Type B pancreatic cell (in vitro differentiated cells): ENCODE measurements at regions not wholly inside any gene's neighbourhood (a gene's known extent, or its start where the extent isn't known, plus 50 kb on each side); places are given as distances from the start of the nearest gene placed in this dataset.

Source experiments
- DNase-seq: peaks from one replicate; pipeline ENCODE4 v3.0.0; 2021; ENCODE audit warnings: mixed read lengths; ENCODE audit not compliant: unreplicated experiment; ENCODE audit errors: extremely low spot score
- H3K27ac Mint-ChIP-seq: 2 replicates; pipeline ENCODE4 v1.8.0; 2021; ENCODE audit warnings: mild to moderate bottlenecking, mixed read lengths
- H3K27me3 Mint-ChIP-seq: 2 replicates; pipeline ENCODE4 v1.8.0; 2021; ENCODE audit warnings: mixed read lengths
- H3K36me3 Mint-ChIP-seq: 2 replicates; pipeline ENCODE4 v1.8.0; 2021; ENCODE audit warnings: mixed read lengths
- H3K4me1 Mint-ChIP-seq: one replicate; pipeline ENCODE4 v1.8.0; 2021; ENCODE audit warnings: mixed read lengths; ENCODE audit not compliant: unreplicated experiment
- H3K4me3 Mint-ChIP-seq: 2 replicates; pipeline ENCODE4 v1.8.0; 2021; ENCODE audit warnings: mild to moderate bottlenecking, mixed read lengths
- H3K9me3 Mint-ChIP-seq: 2 replicates; pipeline ENCODE4 v1.8.0; 2021; ENCODE audit warnings: mixed read lengths
- TF ChIP-seq, protein P1 (sequence below): fragments of 200-600 bp; sonication (generic); conservative IDR thresholded peaks from 2 replicates; pipeline ENCODE4 v1.5.0; 2021; ENCODE audit warnings: antibody characterized with exemption, mild to moderate bottlenecking

DNA sequence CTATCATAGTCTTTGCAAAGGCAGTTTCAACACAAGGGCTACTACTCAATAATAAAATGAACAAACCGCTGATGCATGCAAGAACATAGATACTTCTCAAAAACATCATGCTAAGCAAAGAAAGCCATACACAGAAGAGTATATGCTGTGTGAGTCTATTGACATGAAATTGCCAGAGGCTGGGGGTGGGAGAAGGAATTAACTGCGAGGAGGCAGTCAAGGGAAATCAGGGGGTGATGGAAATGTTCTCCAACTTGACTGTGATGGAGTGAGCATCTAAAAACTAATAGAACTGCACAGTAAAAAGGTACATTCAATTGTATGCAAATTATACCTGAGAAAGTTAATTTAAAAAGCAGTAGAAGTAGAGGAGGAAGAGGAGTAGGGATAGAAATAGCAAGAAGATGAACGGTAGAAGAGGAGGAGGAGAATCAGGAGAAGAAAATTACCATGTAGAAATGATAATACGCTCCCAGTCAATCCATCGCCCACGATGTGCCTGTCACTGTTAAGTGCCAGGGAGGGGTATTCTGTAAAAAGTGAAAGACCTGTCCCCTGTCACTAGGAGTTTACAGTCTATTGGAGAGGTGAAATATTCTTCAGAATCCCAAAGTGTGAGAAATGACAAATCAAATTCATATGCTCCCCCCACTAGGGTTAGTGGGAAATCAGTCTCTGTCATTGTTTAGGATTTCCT, 90.3 kb downstream of the B3GNT2 start:
- Mint-ChIP-seq H3K4me3 (no peak overlapping the region), H3K27ac (no peak overlapping the region), H3K4me1 (peaks cover 10% of the 10 kb centered on the region), H3K9me3 (peaks cover 7% of the 10 kb centered on the region), H3K27me3 (no peaks in the 10 kb centered on the region), H3K36me3 (no peaks in the 10 kb centered on the region)
- TF ChIP-seq, protein P1, sequence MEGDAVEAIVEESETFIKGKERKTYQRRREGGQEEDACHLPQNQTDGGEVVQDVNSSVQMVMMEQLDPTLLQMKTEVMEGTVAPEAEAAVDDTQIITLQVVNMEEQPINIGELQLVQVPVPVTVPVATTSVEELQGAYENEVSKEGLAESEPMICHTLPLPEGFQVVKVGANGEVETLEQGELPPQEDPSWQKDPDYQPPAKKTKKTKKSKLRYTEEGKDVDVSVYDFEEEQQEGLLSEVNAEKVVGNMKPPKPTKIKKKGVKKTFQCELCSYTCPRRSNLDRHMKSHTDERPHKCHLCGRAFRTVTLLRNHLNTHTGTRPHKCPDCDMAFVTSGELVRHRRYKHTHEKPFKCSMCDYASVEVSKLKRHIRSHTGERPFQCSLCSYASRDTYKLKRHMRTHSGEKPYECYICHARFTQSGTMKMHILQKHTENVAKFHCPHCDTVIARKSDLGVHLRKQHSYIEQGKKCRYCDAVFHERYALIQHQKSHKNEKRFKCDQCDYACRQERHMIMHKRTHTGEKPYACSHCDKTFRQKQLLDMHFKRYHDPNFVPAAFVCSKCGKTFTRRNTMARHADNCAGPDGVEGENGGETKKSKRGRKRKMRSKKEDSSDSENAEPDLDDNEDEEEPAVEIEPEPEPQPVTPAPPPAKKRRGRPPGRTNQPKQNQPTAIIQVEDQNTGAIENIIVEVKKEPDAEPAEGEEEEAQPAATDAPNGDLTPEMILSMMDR: no peak
- DNase-seq: no peak

DNA sequence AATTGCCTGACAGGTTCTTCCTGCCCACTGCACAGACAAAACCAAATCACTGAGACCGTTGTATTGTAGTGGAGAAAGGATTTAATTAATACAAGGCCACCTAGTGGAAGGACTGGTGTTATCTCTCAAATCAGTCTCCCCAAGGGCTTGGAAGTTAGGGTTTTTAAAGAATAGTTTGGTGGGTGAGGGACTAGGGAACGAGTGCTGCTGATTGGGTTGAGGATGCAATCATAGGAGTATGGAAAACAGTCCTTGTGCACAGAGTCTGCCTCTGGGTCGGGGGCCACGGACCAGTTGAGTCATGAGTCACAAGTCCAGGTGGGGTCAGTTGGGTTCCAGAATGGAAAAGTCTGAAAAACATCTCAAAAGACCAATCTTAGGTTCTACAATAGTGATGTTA, 89.1 kb downstream of the B3GNT2 start:
- Mint-ChIP-seq H3K9me3 (peaks cover 7% of the 10 kb centered on the region), H3K27ac (no peak overlapping the region), H3K27me3 (no peaks in the 10 kb centered on the region), H3K4me1 (peaks cover 10% of the 10 kb centered on the region), H3K4me3 (no peak overlapping the region), H3K36me3 (no peaks in the 10 kb centered on the region)
- TF ChIP-seq, protein P1: no peak
- no peak for DNase-seq

DNA sequence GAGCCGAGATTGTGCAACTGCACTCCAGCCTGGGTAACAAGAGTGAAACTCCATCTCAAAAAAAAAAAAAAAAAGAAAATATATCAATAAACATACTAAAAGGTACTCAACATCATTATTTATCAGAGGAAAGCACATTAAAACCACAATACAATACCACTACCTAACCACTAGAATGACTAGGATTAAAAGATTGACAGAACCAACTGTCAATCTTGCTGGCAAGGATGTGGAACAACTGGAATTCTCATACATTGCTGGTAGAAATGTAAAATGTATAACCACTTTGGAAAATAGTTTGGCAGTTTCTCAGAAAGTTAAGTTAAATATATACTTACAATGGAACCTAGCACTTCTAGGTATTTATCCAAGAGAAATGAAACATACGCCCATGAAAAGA, 88.6 kb downstream of the B3GNT2 start:
- DNase-seq: no peak
- TF ChIP-seq, protein P1: no peak
- H3K9me3 Mint-ChIP-seq: peaks cover 7% of the 10 kb centered on the region
- no peaks in the 10 kb centered on the region for H3K36me3 Mint-ChIP-seq
- H3K4me3 Mint-ChIP-seq: no peak overlapping the region
- peaks cover 10% of the 10 kb centered on the region for H3K4me1 Mint-ChIP-seq
- H3K27ac Mint-ChIP-seq: no peak overlapping the region
- no peaks in the 10 kb centered on the region for H3K27me3 Mint-ChIP-seq

DNA sequence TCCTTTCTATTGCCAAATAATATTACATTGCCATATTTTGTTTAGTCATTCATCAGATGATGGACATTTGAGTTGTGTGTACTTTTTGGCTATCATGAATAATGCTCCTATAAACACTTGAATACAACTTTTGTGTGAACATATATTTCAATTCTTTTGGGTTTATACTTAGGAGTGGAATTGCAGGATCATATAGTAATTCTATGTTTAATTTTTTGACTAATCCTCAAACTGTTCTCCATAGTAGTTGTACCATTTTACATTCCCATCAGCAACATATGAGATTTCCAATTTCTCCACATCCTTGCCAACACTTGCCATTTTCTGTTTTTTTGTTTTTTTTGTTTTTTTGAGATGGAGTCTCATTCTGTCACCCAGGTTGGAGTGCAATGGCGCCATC, 87.2 kb downstream of the B3GNT2 start:
- Mint-ChIP-seq H3K4me3 (no peak overlapping the region), H3K9me3 (peaks cover 11% of the 10 kb centered on the region), H3K27me3 (no peaks in the 10 kb centered on the region)

DNA sequence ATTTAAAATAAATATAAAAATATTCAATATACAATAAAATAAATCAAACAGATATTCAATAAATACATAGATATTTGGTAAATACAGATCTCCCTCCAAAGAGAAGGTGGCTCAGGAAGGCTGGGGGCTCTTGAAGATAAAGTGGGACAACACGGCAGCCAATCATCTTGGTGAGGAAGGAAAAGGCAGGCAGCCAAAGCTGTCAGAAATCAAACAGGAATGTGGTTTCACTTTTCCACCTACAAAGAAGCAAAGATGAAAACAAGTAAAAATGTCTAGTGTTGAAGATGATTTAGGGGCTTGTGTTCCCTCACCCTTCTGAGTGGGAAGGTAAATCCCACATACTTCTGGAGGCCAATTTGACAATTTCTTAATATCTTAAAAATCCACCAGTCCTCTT, 85.7 kb downstream of the B3GNT2 start:
- Mint-ChIP-seq H3K36me3 (peaks cover 4% of the 10 kb centered on the region), H3K4me3 (no peak overlapping the region), H3K4me1 (no peaks in the 10 kb centered on the region), H3K9me3 (peaks cover 17% of the 10 kb centered on the region), H3K27ac (no peak overlapping the region), H3K27me3 (no peaks in the 10 kb centered on the region)
- TF ChIP-seq, protein P1: no peak
- DNase-seq: no peak

More for the DNA sequence above, 87.2 kb downstream of the B3GNT2 start:
- TF ChIP-seq, protein P1: no peak
- Mint-ChIP-seq H3K27ac (no peak overlapping the region), H3K36me3 (no peaks in the 10 kb centered on the region), H3K4me1 (peaks cover 5% of the 10 kb centered on the region)
- no peak for DNase-seq

DNA sequence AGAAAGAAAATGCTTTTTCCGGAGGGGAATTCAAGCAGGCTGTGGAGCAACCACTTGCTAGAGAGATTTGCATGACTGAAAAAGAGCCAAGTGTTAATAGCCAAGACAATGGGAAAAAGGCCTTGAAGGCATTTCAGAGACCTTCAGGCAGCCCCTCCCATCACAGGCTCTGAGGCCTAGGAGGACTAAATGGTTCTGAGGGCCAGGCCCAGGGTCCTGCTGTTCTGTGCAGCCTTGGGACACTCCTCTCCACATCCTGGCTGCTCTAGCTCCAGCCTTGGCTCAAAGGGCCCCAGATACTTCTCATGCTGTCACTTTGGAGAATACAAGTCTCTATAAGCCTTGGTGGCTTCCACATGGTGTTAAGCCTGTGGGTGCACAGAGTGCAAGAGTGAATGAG, 81.8 kb downstream of the B3GNT2 start:
- TF ChIP-seq, protein P1: no peak
- H3K36me3 Mint-ChIP-seq: peaks cover 4% of the 10 kb centered on the region
- H3K9me3 Mint-ChIP-seq: peaks cover 18% of the 10 kb centered on the region
- no peak overlapping the region for H3K27ac Mint-ChIP-seq
- no peak overlapping the region for H3K4me3 Mint-ChIP-seq
- no peaks in the 10 kb centered on the region for H3K27me3 Mint-ChIP-seq
- H3K4me1 Mint-ChIP-seq: no peaks in the 10 kb centered on the region
- DNase-seq: no peak
